ENCODE measurements at regions not wholly inside any gene's neighbourhood (a gene's known extent, or its start where the extent isn't known, plus 50 kb on each side); places are given as distances from the start of the nearest gene placed in this dataset.

- no peak overlapping the region for H3T11ph ChIP-seq (ENCODE audit: low read length)
- no peak overlapping the region for H3K27ac ChIP-seq (ENCODE audit: insufficient read length, low read depth, low read length)
- no peak overlapping the region for H3K14ac ChIP-seq (ENCODE audit: insufficient read depth, low read length)
- no peak overlapping the region for H4K8ac ChIP-seq (replicated peaks; ENCODE audit: insufficient read length, low read depth, low read length)
- Mint-ChIP-seq H3K4me3 (no peak overlapping the region), H3K27me3 (ENCODE audit: low read depth) (no peaks in the 10 kb centered on the region), H3K4me1 (peaks cover 14 to 15% of the 10 kb centered on the region in 2 experiments), H3K27ac (no peak overlapping the region), H3K9me3 (no peaks in the 10 kb centered on the region), H3K36me3 (ENCODE audit: insufficient read depth in 1 of 3, low read depth in 3 of 3) (no peaks in the 10 kb centered on the region)
- no peak overlapping the region for H2BK12ac ChIP-seq (ENCODE audit: insufficient read length, low read depth, low read length)
- H3K23ac ChIP-seq (ENCODE audit: insufficient read length, low read depth, low read length), result no peak overlapping the region
- H3K18ac ChIP-seq (ENCODE audit: insufficient read length, low read depth, low read length), result no peak overlapping the region
- no peak overlapping the region for H3K4me2 ChIP-seq (ENCODE audit: insufficient read depth, insufficient read length, low read length)
- H4K20me1 ChIP-seq (ENCODE audit: control insufficient read depth, insufficient read depth, insufficient read length), result no peaks in the 10 kb centered on the region
- no peak for TF ChIP-seq CTCF (conservative IDR thresholded peaks at IDR 0.05)
- H2BK20ac ChIP-seq (ENCODE audit: low read depth, low read length, poor library complexity, severe bottlenecking), result no peak overlapping the region
- H2AK5ac ChIP-seq (ENCODE audit: insufficient read length, low read length), result no peak overlapping the region
- DNase-seq, result no peak
- H3K27me3 ChIP-seq (ENCODE audit: insufficient read depth, low read length), result no peaks in the 10 kb centered on the region
- H3K4ac ChIP-seq (ENCODE audit: low read depth, low read length), result no peak overlapping the region
- H3K4me1 ChIP-seq (ENCODE audit: insufficient read depth, low read length), result no peaks in the 10 kb centered on the region
- H2BK15ac ChIP-seq (ENCODE audit: low read depth, low read length), result no peak overlapping the region
- H4K91ac ChIP-seq (ENCODE audit: insufficient read length, low read depth, low read length), result no peak overlapping the region
- no peak overlapping the region for H2BK120ac ChIP-seq (ENCODE audit: low read depth, low read length, poor library complexity, severe bottlenecking)
- H3K56ac ChIP-seq (ENCODE audit: insufficient read length, low read depth, low read length), result no peak overlapping the region
- H3K9ac ChIP-seq (ENCODE audit: extremely low read depth, insufficient read length, low read length), result no peak overlapping the region
- no peak overlapping the region for H2BK5ac ChIP-seq (ENCODE audit: insufficient read length, low read length)
- no peaks in the 10 kb centered on the region for H3K79me1 ChIP-seq (ENCODE audit: insufficient read depth, low read depth, low read length, poor library complexity, severe bottlenecking)
- H3K79me2 ChIP-seq (ENCODE audit: insufficient read depth, low read length), result no peaks in the 10 kb centered on the region
- H4K5ac ChIP-seq (ENCODE audit: insufficient read length, low read depth, low read length), result no peak overlapping the region
- no peaks in the 10 kb centered on the region for H3K9me3 ChIP-seq (ENCODE audit: control insufficient read depth, low read depth, low read length)
- H2AFZ ChIP-seq (ENCODE audit: low read length), result no peak overlapping the region
- H3K23me2 ChIP-seq (ENCODE audit: insufficient read length, low read depth, low read length, poor library complexity, severe bottlenecking), result no peaks in the 10 kb centered on the region
These were observed 87.4 kb upstream of the NFIA start for GRCh38 chr1:60994828-60995492.
